IMR-90 (cell line): ENCODE measurements at regions not wholly inside any gene's neighbourhood (a gene's known extent, or its start where the extent isn't known, plus 50 kb on each side); places are given as distances from the start of the nearest gene placed in this dataset.

Experiments used
- ATAC-seq: fragments of 200-7000 bp; cut with Tn5 transposase; 2 replicates; pipeline ENCODE4 v1.9.1; 2020; ENCODE audit warnings: low read depth, mild to moderate bottlenecking, moderate library complexity
- BruUV-seq: library from RNA; stranded (reverse); fragments of 400-500 nt; replicated peaks from 2 replicates; lab custom pipeline; 2021; lab: Mats Ljungman, UMichigan
- CTCF ChIA-PET: fragments of 300-600 bp; formaldehyde crosslinking; extraction: SDS; loops from one replicate; lab custom pipeline; 2021; ENCODE audit warnings: antibody characterized with exemption; lab: Yijun Ruan, JAX
- POLR2A ChIA-PET: fragments of 300-600 bp; sonication (Branson Sonifier 250); formaldehyde crosslinking; loops from one replicate; lab custom pipeline; 2022; ENCODE audit warnings: antibody characterized with exemption; ENCODE audit not compliant: unreplicated experiment; lab: Charles Lee
- DNase-seq: peaks from one replicate; pipeline ENCODE4 v3.0.0; 2013
- H2AFZ ChIP-seq: replicated peaks from 2 replicates; pipeline ENCODE3; 2013; ENCODE audit warnings: low read length, mild to moderate bottlenecking; ENCODE audit not compliant: poor library complexity
- H2AK5ac ChIP-seq: 2 replicates; pipeline ENCODE4 v1.6.1; 2013; ENCODE audit warnings: low read depth, low read length, inconsistent platforms
- H2AK9ac ChIP-seq: replicated peaks from 2 replicates; pipeline ENCODE3; 2013; ENCODE audit warnings: mild to moderate bottlenecking, low read depth, low read length, moderate library complexity; ENCODE audit not compliant: poor library complexity
- H2BK120ac ChIP-seq: 2 replicates; pipeline ENCODE4 v1.6.1; 2013; ENCODE audit warnings: low read depth, low read length, inconsistent platforms
- H2BK15ac ChIP-seq: 3 replicates; pipeline ENCODE4 v1.6.1; 2013; ENCODE audit warnings: low read depth, low read length, inconsistent platforms
- H2BK20ac ChIP-seq: 2 replicates; pipeline ENCODE4 v1.6.1; 2013; ENCODE audit warnings: low read depth, mild to moderate bottlenecking, inconsistent platforms, low read length, moderate library complexity
- H2BK5ac ChIP-seq: 2 replicates; pipeline ENCODE4 v1.6.1; 2013; ENCODE audit warnings: mild to moderate bottlenecking, low read depth, low read length, inconsistent platforms; ENCODE audit not compliant: poor library complexity, severe bottlenecking
- H3K14ac ChIP-seq: replicated peaks from 2 replicates; pipeline ENCODE4 v1.6.1; 2013; ENCODE audit warnings: low read depth, low read length, inconsistent platforms
- H3K18ac ChIP-seq: 2 replicates; pipeline ENCODE4 v1.6.1; 2013; ENCODE audit warnings: low read depth, low read length, control low read depth
- H3K23ac ChIP-seq: 2 replicates; pipeline ENCODE4 v1.6.1; 2013; ENCODE audit warnings: low read depth, low read length, inconsistent platforms
- H3K27ac ChIP-seq: 2 replicates; pipeline ENCODE4 v1.5.1; 2013; ENCODE audit warnings: mild to moderate bottlenecking, control low read depth, low read length; ENCODE audit not compliant: insufficient read depth
- H3K27me3 ChIP-seq: 2 replicates; pipeline ENCODE4 v1.6.1; 2013; ENCODE audit warnings: low read length; ENCODE audit not compliant: control insufficient read depth, insufficient read depth
- H3K36me3 ChIP-seq: 2 replicates; pipeline ENCODE4 v1.6.1; 2013; ENCODE audit warnings: low read length, mixed read lengths; ENCODE audit not compliant: control insufficient read depth, insufficient read depth
- H3K4ac ChIP-seq: 2 replicates; pipeline ENCODE4 v1.6.1; 2013; ENCODE audit warnings: low read depth, low read length, inconsistent platforms
- H3K4me1 ChIP-seq: 2 replicates; pipeline ENCODE4 v1.6.1; 2013; ENCODE audit warnings: low read length, mixed read lengths; ENCODE audit not compliant: control insufficient read depth, insufficient read depth
- H3K4me2 ChIP-seq: 2 replicates; pipeline ENCODE4 v1.6.1; 2013; ENCODE audit warnings: low read depth, mild to moderate bottlenecking, control low read depth, low read length, moderate library complexity
- H3K4me3 ChIP-seq: 2 replicates; pipeline ENCODE4 v1.5.1; 2013; ENCODE audit warnings: low read depth, mild to moderate bottlenecking, control low read depth, low read length, moderate library complexity; ENCODE audit not compliant: insufficient read depth
- H3K56ac ChIP-seq: 2 replicates; pipeline ENCODE4 v1.6.1; 2013; ENCODE audit warnings: low read length, inconsistent platforms; ENCODE audit not compliant: insufficient read depth; ENCODE audit errors: extremely low read depth
- H3K79me1 ChIP-seq, 2 experiments: 2 replicates each; pipeline ENCODE4 v1.6.1; 2013; ENCODE audit warnings: low read length in 2 of 2, inconsistent platforms in 1 of 2, low read depth in 1 of 2
- H3K9ac ChIP-seq: 2 replicates; pipeline ENCODE4 v1.6.1; 2013; ENCODE audit warnings: low read depth, low read length, control low read depth
- H3K9me1 ChIP-seq: 2 replicates; pipeline ENCODE4 v1.6.1; 2013; ENCODE audit warnings: low read length, inconsistent platforms; ENCODE audit not compliant: insufficient read depth
- H3K9me3 ChIP-seq: 2 replicates; pipeline ENCODE4 v1.6.1; 2013; ENCODE audit warnings: low read length; ENCODE audit not compliant: control insufficient read depth, insufficient read depth
- H4K20me1 ChIP-seq: 2 replicates; pipeline ENCODE4 v1.6.1; 2013; ENCODE audit warnings: low read length, inconsistent platforms; ENCODE audit not compliant: insufficient read depth
- H4K5ac ChIP-seq: 2 replicates; pipeline ENCODE4 v1.6.1; 2013; ENCODE audit warnings: mild to moderate bottlenecking, low read depth, low read length, control low read depth
- H4K8ac ChIP-seq, 2 experiments: 2 replicates each; pipeline ENCODE4 v1.6.1; 2013; ENCODE audit warnings: low read depth in 2 of 2, low read length in 2 of 2, control low read depth in 1 of 2, inconsistent platforms in 1 of 2
- H4K91ac ChIP-seq: 2 replicates; pipeline ENCODE4 v1.6.1; 2013; ENCODE audit warnings: low read depth, low read length, inconsistent platforms; ENCODE audit not compliant: insufficient read depth
- BHLHE40 ChIP-seq: fragments of 150-350 bp; IDR thresholded peaks from 2 replicates; pipeline ENCODE4 v1.6.1; 2016; ENCODE audit warnings: mild to moderate bottlenecking, low read depth, low read length
- CHD1 ChIP-seq: IDR thresholded peaks from 2 replicates; pipeline ENCODE4 v1.6.1; 2012; ENCODE audit warnings: low read depth, low read length, improper control_type of control experiment
- ELK1 ChIP-seq: fragments of 150-350 bp; IDR thresholded peaks from 2 replicates; pipeline ENCODE4 v1.6.1; 2016; ENCODE audit warnings: low read depth, mild to moderate bottlenecking, low read length, moderate library complexity, borderline replicate concordance
- MAFK ChIP-seq: IDR thresholded peaks from 2 replicates; pipeline ENCODE4 v1.6.1; 2012; ENCODE audit warnings: low read depth, low read length, improper control_type of control experiment
- MXI1 ChIP-seq: IDR thresholded peaks from 2 replicates; pipeline ENCODE4 v1.6.1; 2012; ENCODE audit warnings: low read depth, mild to moderate bottlenecking, low read length, moderate library complexity, borderline replicate concordance
- RAD21 ChIP-seq: IDR thresholded peaks from 2 replicates; pipeline ENCODE4 v1.6.1; 2012; ENCODE audit warnings: low read length, improper control_type of control experiment
- SMC3 ChIP-seq: fragments of 150-350 bp; IDR thresholded peaks from 2 replicates; pipeline ENCODE4 v1.6.1; 2016; ENCODE audit warnings: low read depth, mild to moderate bottlenecking, antibody characterized with exemption, low read length, moderate library complexity
- USF2 ChIP-seq: fragments of 150-350 bp; IDR thresholded peaks from 2 replicates; pipeline ENCODE4 v1.6.1; 2017; ENCODE audit warnings: mild to moderate bottlenecking, antibody characterized with exemption, low read length, low read depth
- WGBS, 2 experiments: methylation state at CpG; one replicate each; pipeline versions ENCODE4 v1.1.5 to v1.1.7; 2013; ENCODE audit warnings: missing lambda C conversion rate in 2 of 2; ENCODE audit not compliant: insufficient read length in 1 of 2; ENCODE audit errors: extremely low coverage in 2 of 2; 5-methylcytosine and 5-hydroxymethylcytosine counted together
- dilution Hi-C: fragments of 300-500 bp; cut with HindIII; formaldehyde crosslinking; loops from one replicate; pipeline ENCODE4 v1.14.3; 2018; ENCODE audit warnings: low sequenced_read_pairs; ENCODE audit not compliant: unreplicated experiment
- in situ Hi-C: fragments of 300-500 bp; cut with MboI; formaldehyde crosslinking; loops from 3 replicates; pipeline ENCODE4 v1.14.3; 2019; ENCODE audit warnings: low sequenced_read_pairs, inconsistent platforms, mixed read lengths
- intact Hi-C: fragments of 100-400 bp; cut with micrococcal nuclease; formaldehyde crosslinking; loops from 2 replicates; pipeline ENCODE4 v1.10.0; 2022
- TF ChIP-seq, protein P1 (sequence below): conservative IDR thresholded peaks from 2 replicates; pipeline ENCODE4 v1.5.1; 2012; ENCODE audit warnings: mild to moderate bottlenecking, low read depth, low read length, improper control_type of control experiment

GRCh38 chr15:98484914-98485313, 163.4 kb upstream of the IGF1R start:
- no TSS peak for BruUV-seq
- Histone ChIP-seq H3K9ac (no peak overlapping the region), H3K4me1 (no peaks in the 10 kb centered on the region), H2AK5ac (no peak overlapping the region), H3K27me3 (peaks cover 2% of the 10 kb centered on the region; the same call in 1 of the 2 replicates), H2BK20ac (no peak overlapping the region), H3K56ac (no peak overlapping the region), H3K27ac (no peak overlapping the region), H2AFZ (no peak overlapping the region), H3K4ac (no peak overlapping the region), H3K9me3 (no peaks in the 10 kb centered on the region), H3K18ac (no peak overlapping the region), H2AK9ac (no peak overlapping the region), H3K23ac (no peak overlapping the region), H3K14ac (no peak overlapping the region), H4K91ac (no peak overlapping the region), H2BK5ac (no peak overlapping the region), H4K20me1 (no peaks in the 10 kb centered on the region), H2BK120ac (no peak overlapping the region), H3K4me3 (no peak overlapping the region), H3K9me1 (no peaks in the 10 kb centered on the region), H3K79me1 (no peaks in the 10 kb centered on the region), H3K4me2 (no peak overlapping the region), H4K5ac (no peak overlapping the region), H4K8ac (no peak overlapping the region), H2BK15ac (no peak overlapping the region), H3K36me3 (no peaks in the 10 kb centered on the region)
- no peak for ATAC-seq
- dilution Hi-C loops (no loop called here), intact Hi-C loops (no loop called here), in situ Hi-C loops (no loop called here)
- ChIA-PET CTCF (no interaction called here), POLR2A (no interaction called here)
- no peak for TF ChIP-seq USF2
- TF ChIP-seq MAFK = no peak
- no peak for TF ChIP-seq ELK1
- TF ChIP-seq BHLHE40 = no peak
- no peak for TF ChIP-seq MXI1
- TF ChIP-seq RAD21 = no peak
- no peak for TF ChIP-seq CHD1
- no peak for TF ChIP-seq SMC3
- TF ChIP-seq, protein P1, sequence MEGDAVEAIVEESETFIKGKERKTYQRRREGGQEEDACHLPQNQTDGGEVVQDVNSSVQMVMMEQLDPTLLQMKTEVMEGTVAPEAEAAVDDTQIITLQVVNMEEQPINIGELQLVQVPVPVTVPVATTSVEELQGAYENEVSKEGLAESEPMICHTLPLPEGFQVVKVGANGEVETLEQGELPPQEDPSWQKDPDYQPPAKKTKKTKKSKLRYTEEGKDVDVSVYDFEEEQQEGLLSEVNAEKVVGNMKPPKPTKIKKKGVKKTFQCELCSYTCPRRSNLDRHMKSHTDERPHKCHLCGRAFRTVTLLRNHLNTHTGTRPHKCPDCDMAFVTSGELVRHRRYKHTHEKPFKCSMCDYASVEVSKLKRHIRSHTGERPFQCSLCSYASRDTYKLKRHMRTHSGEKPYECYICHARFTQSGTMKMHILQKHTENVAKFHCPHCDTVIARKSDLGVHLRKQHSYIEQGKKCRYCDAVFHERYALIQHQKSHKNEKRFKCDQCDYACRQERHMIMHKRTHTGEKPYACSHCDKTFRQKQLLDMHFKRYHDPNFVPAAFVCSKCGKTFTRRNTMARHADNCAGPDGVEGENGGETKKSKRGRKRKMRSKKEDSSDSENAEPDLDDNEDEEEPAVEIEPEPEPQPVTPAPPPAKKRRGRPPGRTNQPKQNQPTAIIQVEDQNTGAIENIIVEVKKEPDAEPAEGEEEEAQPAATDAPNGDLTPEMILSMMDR = no peak
- DNase-seq = no peak
- no CpG with 5 or more reads among the region's 1 CpG for WGBS, 2 experiments
